ENCODE measurements at regions not wholly inside any gene's neighbourhood (a gene's known extent, or its start where the extent isn't known, plus 50 kb on each side); places are given as distances from the start of the nearest gene placed in this dataset.

DNA sequence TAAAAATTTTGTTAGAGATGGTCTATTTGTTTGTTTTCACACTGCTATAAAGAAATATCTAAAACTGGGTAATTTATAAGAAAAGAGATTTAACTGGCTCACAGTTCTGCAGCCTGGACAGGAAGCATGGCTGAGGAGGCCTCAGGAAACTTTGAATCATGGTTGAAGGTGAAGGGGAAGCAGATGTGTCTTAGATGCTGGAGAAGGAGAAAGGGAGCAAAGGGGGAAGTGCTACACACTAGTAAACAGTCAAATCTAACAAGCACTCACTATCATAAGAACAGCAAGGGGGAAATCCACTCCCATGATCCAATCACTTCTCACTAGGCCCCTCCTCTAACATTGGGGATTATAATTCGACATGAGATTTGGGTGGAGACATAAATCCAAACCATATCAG is 76.8 kb upstream of the COL24A1 start:
- no peaks in the 10 kb centered on the region for H3K27me3 Mint-ChIP-seq
- intact Hi-C loops (cut with micrococcal nuclease), result no loop called here
- H3K27ac Mint-ChIP-seq, result no peak overlapping the region

DNA sequence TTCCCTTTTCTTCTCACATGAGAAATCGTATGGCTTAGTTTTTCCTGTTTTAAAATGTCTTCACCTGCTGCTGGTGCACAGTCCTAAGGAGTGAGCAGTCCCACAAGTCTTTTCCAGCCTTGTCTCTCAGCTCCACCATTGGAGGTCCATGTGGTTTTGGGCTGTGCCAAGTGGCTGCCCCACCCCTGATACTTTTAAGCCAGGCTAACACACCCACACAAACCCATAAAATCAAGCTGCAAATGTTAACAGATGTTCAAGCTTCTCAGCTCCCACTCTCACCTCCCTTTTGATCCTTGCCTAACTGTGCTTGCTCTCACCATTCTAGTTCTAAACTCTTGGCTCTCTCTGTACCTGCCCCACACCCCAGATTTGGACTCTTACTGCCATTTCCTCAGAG is 74.5 kb upstream of the COL24A1 start:
- Mint-ChIP-seq H3K9me3 (no peaks in the 10 kb centered on the region), H3K36me3 (ENCODE audit: low read depth) (no peaks in the 10 kb centered on the region), H3K27ac (no peak overlapping the region), H3K4me1 (ENCODE audit: low read depth) (no peaks in the 10 kb centered on the region), H3K27me3 (no peaks in the 10 kb centered on the region), H3K4me3 (no peak overlapping the region)
- intact Hi-C loops (cut with micrococcal nuclease), result no loop called here
- TF ChIP-seq, protein P1, sequence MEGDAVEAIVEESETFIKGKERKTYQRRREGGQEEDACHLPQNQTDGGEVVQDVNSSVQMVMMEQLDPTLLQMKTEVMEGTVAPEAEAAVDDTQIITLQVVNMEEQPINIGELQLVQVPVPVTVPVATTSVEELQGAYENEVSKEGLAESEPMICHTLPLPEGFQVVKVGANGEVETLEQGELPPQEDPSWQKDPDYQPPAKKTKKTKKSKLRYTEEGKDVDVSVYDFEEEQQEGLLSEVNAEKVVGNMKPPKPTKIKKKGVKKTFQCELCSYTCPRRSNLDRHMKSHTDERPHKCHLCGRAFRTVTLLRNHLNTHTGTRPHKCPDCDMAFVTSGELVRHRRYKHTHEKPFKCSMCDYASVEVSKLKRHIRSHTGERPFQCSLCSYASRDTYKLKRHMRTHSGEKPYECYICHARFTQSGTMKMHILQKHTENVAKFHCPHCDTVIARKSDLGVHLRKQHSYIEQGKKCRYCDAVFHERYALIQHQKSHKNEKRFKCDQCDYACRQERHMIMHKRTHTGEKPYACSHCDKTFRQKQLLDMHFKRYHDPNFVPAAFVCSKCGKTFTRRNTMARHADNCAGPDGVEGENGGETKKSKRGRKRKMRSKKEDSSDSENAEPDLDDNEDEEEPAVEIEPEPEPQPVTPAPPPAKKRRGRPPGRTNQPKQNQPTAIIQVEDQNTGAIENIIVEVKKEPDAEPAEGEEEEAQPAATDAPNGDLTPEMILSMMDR (IDR thresholded peaks at IDR 0.05), result no peak
- CTCF ChIA-PET, result no interaction called here
- no peak for ATAC-seq
- DNase-seq, result no peak
- POLR2A ChIA-PET, result no interaction called here

More for the DNA sequence above, 76.8 kb upstream of the COL24A1 start:
- ChIA-PET CTCF (no interaction called here), POLR2A (no interaction called here)
- TF ChIP-seq, protein P1 (IDR thresholded peaks at IDR 0.05), result no peak
- ATAC-seq (no peak), DNase-seq (no peak)
- Mint-ChIP-seq H3K4me1 (ENCODE audit: low read depth) (no peaks in the 10 kb centered on the region), H3K9me3 (no peaks in the 10 kb centered on the region), H3K36me3 (ENCODE audit: low read depth) (no peaks in the 10 kb centered on the region), H3K4me3 (no peak overlapping the region)

DNA sequence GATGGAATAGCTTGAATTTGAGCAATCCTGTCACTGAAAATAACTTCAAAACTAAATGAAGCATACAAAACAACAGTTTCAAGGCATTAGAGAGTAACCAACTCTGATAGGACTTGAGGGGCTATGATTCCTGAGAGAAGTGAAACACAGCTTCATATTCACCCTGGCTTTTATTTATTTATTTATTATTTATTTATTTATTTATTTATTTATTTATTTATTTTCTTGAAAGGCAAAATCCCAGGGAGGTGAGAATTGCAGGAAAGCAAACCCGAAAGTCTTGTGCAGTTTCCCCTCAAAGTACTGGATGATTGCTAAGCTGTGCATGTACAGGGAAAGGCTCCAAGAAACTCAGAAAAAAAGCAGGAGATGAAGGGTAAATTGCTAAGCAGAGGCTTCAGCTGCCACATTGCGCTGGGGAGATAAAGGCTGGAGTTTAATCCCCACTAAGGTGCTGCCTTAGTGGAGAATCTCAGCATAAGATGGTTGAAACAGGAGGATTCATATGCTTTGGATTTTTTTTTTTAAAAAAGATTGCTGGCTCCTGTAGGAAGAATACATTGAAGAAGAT is 72.9 kb upstream of the COL24A1 start:
- no peak for DNase-seq
- POLR2A ChIA-PET, result no interaction called here
- Mint-ChIP-seq H3K36me3 (ENCODE audit: low read depth) (no peaks in the 10 kb centered on the region), H3K4me1 (ENCODE audit: low read depth) (no peaks in the 10 kb centered on the region), H3K4me3 (no peak overlapping the region), H3K27ac (no peak overlapping the region), H3K9me3 (no peaks in the 10 kb centered on the region), H3K27me3 (no peaks in the 10 kb centered on the region)
- CTCF ChIA-PET, result no interaction called here
- ATAC-seq, result no peak
- intact Hi-C loops (cut with micrococcal nuclease), result no loop called here
- TF ChIP-seq, protein P1 (IDR thresholded peaks at IDR 0.05), result no peak

DNA sequence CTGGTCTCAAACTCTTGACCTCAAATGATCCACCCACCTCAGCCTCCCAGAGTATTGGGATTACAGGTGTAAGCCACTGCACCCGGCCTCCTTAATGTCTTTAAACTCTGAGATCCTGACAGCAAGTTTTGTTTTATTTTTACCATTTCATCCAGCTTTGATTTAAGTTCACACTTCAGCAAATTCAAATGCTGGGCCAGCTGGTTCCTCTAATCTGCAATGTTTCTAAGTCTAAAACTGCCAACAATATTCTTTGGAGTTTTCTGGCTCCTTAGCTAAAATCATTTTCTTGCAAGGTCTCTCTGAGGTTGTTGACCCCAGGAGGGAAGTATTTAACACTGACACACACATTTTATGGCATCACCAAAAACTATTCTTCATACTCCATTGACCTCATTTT is 72.0 kb upstream of the COL24A1 start:
- Mint-ChIP-seq H3K9me3 (no peaks in the 10 kb centered on the region), H3K4me1 (ENCODE audit: low read depth) (no peaks in the 10 kb centered on the region), H3K27ac (no peak overlapping the region), H3K36me3 (ENCODE audit: low read depth) (no peaks in the 10 kb centered on the region), H3K27me3 (no peaks in the 10 kb centered on the region), H3K4me3 (no peak overlapping the region)
- ChIA-PET CTCF (no interaction called here), POLR2A (no interaction called here)
- intact Hi-C loops (cut with micrococcal nuclease), result no loop called here
- ATAC-seq (no peak), DNase-seq (no peak)
- TF ChIP-seq, protein P1 (IDR thresholded peaks at IDR 0.05), result no peak

DNA sequence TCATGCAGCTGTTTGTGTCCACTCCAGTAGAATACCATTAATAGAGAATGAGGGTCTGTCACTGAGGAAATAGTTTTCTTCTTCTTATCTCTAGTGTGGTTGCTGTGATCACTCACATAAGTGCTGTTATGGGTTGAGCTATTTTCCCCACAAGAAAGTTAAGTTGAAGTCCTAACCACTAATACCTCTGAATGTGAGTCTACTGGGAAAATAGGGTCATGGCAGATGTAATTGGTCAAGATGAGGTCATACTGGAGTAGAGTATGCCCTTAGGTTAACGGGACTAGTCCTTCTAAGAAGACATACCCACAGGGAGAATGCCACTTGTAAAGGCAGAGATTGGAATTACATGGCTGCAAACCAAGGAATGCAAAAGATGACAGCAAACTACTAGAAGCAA is 70.5 kb upstream of the COL24A1 start:
- H3K27me3 Mint-ChIP-seq, result no peaks in the 10 kb centered on the region
- ChIA-PET CTCF (no interaction called here), POLR2A (no interaction called here)
- ATAC-seq, result no peak
- intact Hi-C loops (cut with micrococcal nuclease), result no loop called here
- no peaks in the 10 kb centered on the region for H3K4me1 Mint-ChIP-seq (ENCODE audit: low read depth)
- DNase-seq, result no peak
- no peaks in the 10 kb centered on the region for H3K36me3 Mint-ChIP-seq (ENCODE audit: low read depth)
- no peak overlapping the region for H3K27ac Mint-ChIP-seq
- no peaks in the 10 kb centered on the region for H3K9me3 Mint-ChIP-seq
- TF ChIP-seq, protein P1 (IDR thresholded peaks at IDR 0.05), result no peak
- H3K4me3 Mint-ChIP-seq, result no peak overlapping the region

Measured in activated CD8-positive, alpha-beta T cell treated with anti-CD3 and anti-CD28 coated beads for 36 hours (primary cell).